ENCODE measurements at regions not wholly inside any gene's neighbourhood (a gene's known extent, or its start where the extent isn't known, plus 50 kb on each side); places are given as distances from the start of the nearest gene placed in this dataset.

DNA sequence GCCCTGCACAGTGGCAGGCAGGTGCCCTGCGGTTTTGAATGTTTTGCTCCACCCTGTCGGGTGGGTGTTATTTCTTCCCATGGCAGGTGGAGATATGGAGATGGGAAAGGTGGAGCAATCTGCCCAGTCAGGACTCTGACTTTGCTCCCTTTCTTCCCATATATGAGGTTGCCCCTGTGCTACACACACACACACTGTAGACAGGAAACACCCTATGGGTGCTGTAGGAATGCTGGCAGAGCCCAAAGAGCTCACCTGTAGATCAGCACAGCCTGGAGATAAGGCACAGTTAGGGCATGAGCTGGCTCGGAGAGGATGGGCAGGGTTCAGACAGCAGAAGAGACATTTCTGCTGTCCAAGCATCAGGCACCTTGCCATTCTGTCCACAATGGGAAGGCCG, 246.0 kb upstream of the AJAP1 start:
- H3K9me3 ChIP-seq: peaks cover 0 to 5% (median 2%) of the 10 kb centered on the region in 4 donors
- H3K4me1 ChIP-seq: no peaks in the 10 kb centered on the region
- DNase-seq (ENCODE audit: low spot score in 2 of 2): no peak
- TF ChIP-seq EP300 (IDR thresholded peaks at IDR 0.05) (no peak), POLR2A (IDR thresholded peaks at IDR 0.05) (no peak)
- TF ChIP-seq, protein P1, sequence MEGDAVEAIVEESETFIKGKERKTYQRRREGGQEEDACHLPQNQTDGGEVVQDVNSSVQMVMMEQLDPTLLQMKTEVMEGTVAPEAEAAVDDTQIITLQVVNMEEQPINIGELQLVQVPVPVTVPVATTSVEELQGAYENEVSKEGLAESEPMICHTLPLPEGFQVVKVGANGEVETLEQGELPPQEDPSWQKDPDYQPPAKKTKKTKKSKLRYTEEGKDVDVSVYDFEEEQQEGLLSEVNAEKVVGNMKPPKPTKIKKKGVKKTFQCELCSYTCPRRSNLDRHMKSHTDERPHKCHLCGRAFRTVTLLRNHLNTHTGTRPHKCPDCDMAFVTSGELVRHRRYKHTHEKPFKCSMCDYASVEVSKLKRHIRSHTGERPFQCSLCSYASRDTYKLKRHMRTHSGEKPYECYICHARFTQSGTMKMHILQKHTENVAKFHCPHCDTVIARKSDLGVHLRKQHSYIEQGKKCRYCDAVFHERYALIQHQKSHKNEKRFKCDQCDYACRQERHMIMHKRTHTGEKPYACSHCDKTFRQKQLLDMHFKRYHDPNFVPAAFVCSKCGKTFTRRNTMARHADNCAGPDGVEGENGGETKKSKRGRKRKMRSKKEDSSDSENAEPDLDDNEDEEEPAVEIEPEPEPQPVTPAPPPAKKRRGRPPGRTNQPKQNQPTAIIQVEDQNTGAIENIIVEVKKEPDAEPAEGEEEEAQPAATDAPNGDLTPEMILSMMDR (IDR thresholded peaks at IDR 0.05): no peak
- no peaks in the 10 kb centered on the region for H3K36me3 ChIP-seq
- H3K4me3 ChIP-seq: no peak overlapping the region
- no peak overlapping the region for H3K27ac ChIP-seq
- no peaks in the 10 kb centered on the region for H3K27me3 ChIP-seq
- 81 to 83% methylated on average over 4 of the region's 4 CpGs for WGBS, 2 donors

GRCh38 chr1:4411862-4412261, 242.5 kb upstream of the AJAP1 start:
- TF ChIP-seq EP300 (IDR thresholded peaks at IDR 0.05) (no peak), POLR2A (IDR thresholded peaks at IDR 0.05) (no peak)
- TF ChIP-seq, protein P1 (IDR thresholded peaks at IDR 0.05): no peak
- WGBS, 2 donors: 79% methylated on average over 15 of the region's 15 CpGs
- no peak overlapping the region for H3K4me3 ChIP-seq
- H3K36me3 ChIP-seq: no peaks in the 10 kb centered on the region
- no peak overlapping the region for H3K27ac ChIP-seq
- no peaks in the 10 kb centered on the region for H3K4me1 ChIP-seq
- H3K9me3 ChIP-seq: peaks cover 0 to 26% (median 5%) of the 10 kb centered on the region in 4 donors
- DNase-seq (ENCODE audit: low spot score in 2 of 2): no peak
- no peaks in the 10 kb centered on the region for H3K27me3 ChIP-seq

GRCh38 chr1:4415476-4415875, 238.9 kb upstream of the AJAP1 start:
- no peaks in the 10 kb centered on the region for H3K27me3 ChIP-seq
- no peaks in the 10 kb centered on the region for H3K36me3 ChIP-seq
- no peak overlapping the region for H3K27ac ChIP-seq
- no peak overlapping the region for H3K4me3 ChIP-seq
- TF ChIP-seq, protein P1 (IDR thresholded peaks at IDR 0.05): no peak
- whole genome bisulfite sequencing, 2 donors: 93% methylated on average over 5 of the region's 5 CpGs
- DNase-seq (ENCODE audit: low spot score in 2 of 2): no peak
- peaks cover 0 to 34% (median 5%) of the 10 kb centered on the region in 4 donors for H3K9me3 ChIP-seq
- H3K4me1 ChIP-seq: no peaks in the 10 kb centered on the region

GRCh38 chr1:4416189-4416588, 238.2 kb upstream of the AJAP1 start:
- WGBS, 2 donors: 58 to 59% methylated on average over 5 of the region's 5 CpGs
- Histone ChIP-seq H3K4me3 (no peak overlapping the region), H3K36me3 (no peaks in the 10 kb centered on the region), H3K27ac (no peak overlapping the region), H3K4me1 (no peaks in the 10 kb centered on the region), H3K9me3 (peaks cover 0 to 40% (median 5%) of the 10 kb centered on the region in 4 donors), H3K27me3 (no peaks in the 10 kb centered on the region)
- no peak for TF ChIP-seq POLR2A (IDR thresholded peaks at IDR 0.05)
- TF ChIP-seq, protein P1 (IDR thresholded peaks at IDR 0.05): no peak
- TF ChIP-seq EP300 (IDR thresholded peaks at IDR 0.05): no peak
- no peak for DNase-seq (ENCODE audit: low spot score in 2 of 2)

DNA sequence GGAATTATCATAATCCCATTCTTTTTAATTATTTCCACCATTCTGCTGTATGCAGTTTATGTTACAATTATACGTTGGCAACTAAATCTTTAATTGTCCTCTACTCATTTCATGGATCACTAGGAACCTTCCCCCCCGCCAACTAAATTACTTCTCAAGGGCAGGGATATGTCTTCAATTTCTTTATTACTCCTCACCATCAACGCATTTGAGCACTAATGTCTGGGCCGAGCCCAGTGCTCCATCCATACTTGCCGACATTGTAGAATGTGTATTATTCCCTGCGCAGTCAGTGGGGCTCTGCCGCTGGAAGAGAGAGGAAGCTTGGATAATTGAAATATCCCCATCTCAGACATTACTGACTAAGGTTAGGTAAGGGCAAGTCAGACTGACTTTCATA, 236.4 kb upstream of the AJAP1 start:
- no peak overlapping the region for H3K4me3 ChIP-seq
- no peaks in the 10 kb centered on the region for H3K4me1 ChIP-seq
- no peaks in the 10 kb centered on the region for H3K27me3 ChIP-seq
- H3K27ac ChIP-seq: no peak overlapping the region
- no peak for DNase-seq (ENCODE audit: low spot score in 2 of 2)
- WGBS, 2 donors: 92 to 93% methylated on average over 7 of the region's 7 CpGs
- no peaks in the 10 kb centered on the region for H3K36me3 ChIP-seq
- peaks cover 0 to 36% (median 3%) of the 10 kb centered on the region in 4 donors for H3K9me3 ChIP-seq
- TF ChIP-seq, protein P1 (IDR thresholded peaks at IDR 0.05): no peak
- TF ChIP-seq EP300 (IDR thresholded peaks at IDR 0.05) (no peak), POLR2A (IDR thresholded peaks at IDR 0.05) (no peak)

All from tibial nerve (tissue), 4 donors.